AG08396 (cell line): ENCODE measurements at regions not wholly inside any gene's neighbourhood (a gene's known extent, or its start where the extent isn't known, plus 50 kb on each side); places are given as distances from the start of the nearest gene placed in this dataset.
A peak's percentile ranks its signal among the peaks of the same experiment; 100 is the strongest.
"Not testable (repeated sequence)": the region's sequence is repeated elsewhere in the genome, so short reads cannot be mapped to it uniquely, and the experiment has no call there.

Experiments used
- DNase-seq: peaks from one replicate; pipeline ENCODE4 v3.0.0; 2012; ENCODE audit warnings: low spot score, mixed read lengths

GRCh38 chr15:95761501-95762165 is 568.9 kb upstream of the NR2F2 start:
- DNase-seq, result no peak

GRCh38 chr15:95763426-95763825 is 567.1 kb upstream of the NR2F2 start:
- no peak for DNase-seq

- no peak for DNase-seq
These were observed 565.3 kb upstream of the NR2F2 start for GRCh38 chr15:95765161-95765560.

GRCh38 chr15:95770196-95770595 is 560.3 kb upstream of the NR2F2 start:
- peak; percentile 7 for DNase-seq

GRCh38 chr15:95772982-95773381 is 557.5 kb upstream of the NR2F2 start:
- no peak for DNase-seq

- no peak for DNase-seq
These were observed 546.0 kb upstream of the NR2F2 start for GRCh38 chr15:95784508-95784907.

- DNase-seq, result not testable (repeated sequence)
These were observed 545.2 kb upstream of the NR2F2 start for GRCh38 chr15:95785276-95785675.

GRCh38 chr15:95793231-95793630 is 537.3 kb upstream of the NR2F2 start:
- DNase-seq, result no peak

- DNase-seq, result no peak
These were observed 535.1 kb upstream of the NR2F2 start for GRCh38 chr15:95795386-95795785.

- DNase-seq, result peak; percentile 42
These were observed 531.0 kb upstream of the NR2F2 start for GRCh38 chr15:95799286-95800200.

GRCh38 chr15:95804484-95804883 is 526.0 kb upstream of the NR2F2 start:
- no peak for DNase-seq

- DNase-seq, result no peak
These were observed 518.0 kb upstream of the NR2F2 start for GRCh38 chr15:95812491-95812890.

GRCh38 chr15:95814908-95815307 is 515.6 kb upstream of the NR2F2 start:
- no peak for DNase-seq

GRCh38 chr15:95816591-95816990 is 513.9 kb upstream of the NR2F2 start:
- DNase-seq, result no peak

GRCh38 chr15:95822961-95823360 is 507.5 kb upstream of the NR2F2 start:
- DNase-seq, result no peak

GRCh38 chr15:95825208-95825607 is 505.3 kb upstream of the NR2F2 start:
- DNase-seq, result no peak

GRCh38 chr15:95825671-95826411 is 504.7 kb upstream of the NR2F2 start:
- DNase-seq, result no peak

- no peak for DNase-seq
These were observed 503.9 kb upstream of the NR2F2 start for GRCh38 chr15:95826412-95827195.

- no peak for DNase-seq
These were observed 501.4 kb upstream of the NR2F2 start for GRCh38 chr15:95829062-95829461.

GRCh38 chr15:95830281-95830680 is 500.2 kb upstream of the NR2F2 start:
- DNase-seq, result no peak

GRCh38 chr15:95832668-95833067 is 497.8 kb upstream of the NR2F2 start:
- DNase-seq, result no peak
